Activated T-cell treated with anti-CD3 and anti-CD28 coated beads, Interleukin-2, amount 50 U/mL, for 1 hour (primary cell): ENCODE measurements at regions not wholly inside any gene's neighbourhood (a gene's known extent, or its start where the extent isn't known, plus 50 kb on each side); places are given as distances from the start of the nearest gene placed in this dataset.

Source experiments
- DNase-seq: peaks from one replicate; pipeline ENCODE4 v3.0.0-alpha.2; 2020

DNA sequence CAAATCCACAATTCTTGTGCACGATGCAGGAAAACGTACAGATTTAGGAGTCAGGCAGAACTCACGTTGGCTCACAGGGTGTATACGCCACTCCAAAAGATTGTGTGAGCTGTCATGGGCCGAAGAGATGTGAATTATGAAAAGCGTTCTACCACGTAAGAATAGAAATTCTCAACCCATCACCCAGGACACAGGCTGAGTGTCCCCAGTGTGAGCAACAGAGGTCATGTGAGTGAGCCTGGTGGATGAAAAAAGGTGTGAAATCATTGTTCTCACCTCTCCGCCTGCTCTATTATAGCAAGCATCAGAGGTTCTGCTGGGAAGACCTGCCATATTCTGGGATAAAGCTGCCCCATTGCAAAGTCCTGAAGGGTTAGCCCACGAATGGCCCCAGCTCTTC lies 235.0 kb downstream of the MN1 start:
- no peak for DNase-seq

DNA sequence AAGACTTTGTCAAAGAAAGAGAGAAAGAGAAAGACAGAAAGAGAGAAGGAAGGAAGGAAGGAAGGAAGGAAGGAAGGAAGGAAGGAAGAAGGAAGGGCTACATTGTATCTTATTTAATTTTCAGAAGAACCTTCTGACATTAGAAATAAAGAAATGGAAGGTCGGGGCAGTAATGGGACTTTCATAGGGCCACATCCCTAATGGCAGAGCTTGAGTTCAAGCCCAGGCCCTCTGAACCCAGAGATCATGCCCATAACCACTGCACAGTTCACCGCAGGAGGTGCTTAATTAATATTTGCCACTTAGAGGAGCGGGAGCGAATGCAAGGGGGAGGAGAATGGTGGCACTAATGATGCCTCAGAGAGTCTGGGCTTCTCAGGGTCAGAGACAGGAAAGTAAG lies 233.3 kb downstream of the MN1 start:
- no peak for DNase-seq

DNA sequence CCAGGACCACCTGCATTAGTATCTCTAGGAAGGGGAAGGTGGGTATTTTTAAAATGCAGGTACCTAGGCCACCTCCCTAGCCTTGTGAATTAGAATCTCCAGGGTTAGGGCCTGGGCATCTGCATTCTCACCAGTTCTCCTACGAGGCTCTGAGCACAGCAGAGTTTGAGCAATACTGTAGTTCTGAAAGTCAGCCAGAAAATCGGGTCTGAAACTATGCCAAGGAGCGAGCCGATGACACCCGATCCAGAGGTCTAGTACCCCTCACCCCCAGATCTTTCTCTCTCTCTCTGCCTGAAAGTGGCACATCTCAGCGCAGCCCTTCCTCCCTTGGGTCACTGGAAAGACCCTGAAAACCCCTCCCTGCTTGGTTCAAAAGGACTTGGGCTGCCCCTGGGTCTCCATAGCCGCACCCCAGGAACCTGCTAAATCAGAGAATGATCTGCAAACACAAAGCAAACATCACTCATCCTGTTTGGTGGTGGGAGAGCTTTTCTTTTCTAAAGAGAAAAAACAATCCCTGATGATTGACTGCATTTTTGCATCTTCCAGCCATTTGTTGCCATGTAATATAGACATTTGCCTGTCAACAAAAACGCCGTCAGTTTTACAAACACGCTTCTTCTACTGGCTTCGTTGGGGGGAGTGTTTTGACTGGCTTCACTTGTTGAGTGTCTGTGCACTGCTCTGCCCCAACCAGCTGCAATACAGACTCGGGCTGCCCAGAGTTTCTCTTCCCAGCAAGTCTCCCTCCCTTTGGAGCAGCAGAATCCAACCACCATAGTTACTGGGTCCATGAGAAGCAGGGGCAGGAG lies 229.9 kb downstream of the MN1 start:
- no peak for DNase-seq

DNA sequence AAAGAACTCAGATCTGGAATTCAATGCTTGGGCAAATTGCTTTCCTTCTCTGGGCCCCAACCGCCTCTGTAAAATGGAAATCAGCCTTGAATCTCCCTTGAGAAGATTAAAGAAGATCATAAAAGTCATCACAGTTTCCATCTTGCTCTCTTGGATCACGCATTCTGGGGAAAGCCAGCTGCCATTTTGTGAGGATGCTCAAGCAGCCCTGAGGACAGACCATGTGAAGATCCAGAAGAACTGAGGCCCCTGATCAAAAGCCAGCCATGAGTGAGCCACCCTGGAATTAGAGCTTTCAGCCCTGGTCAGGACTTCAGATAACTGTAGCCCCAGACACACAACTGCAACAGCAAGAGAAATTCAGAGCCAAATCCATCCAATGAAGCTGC lies 229.3 kb downstream of the MN1 start:
- no peak for DNase-seq

DNA sequence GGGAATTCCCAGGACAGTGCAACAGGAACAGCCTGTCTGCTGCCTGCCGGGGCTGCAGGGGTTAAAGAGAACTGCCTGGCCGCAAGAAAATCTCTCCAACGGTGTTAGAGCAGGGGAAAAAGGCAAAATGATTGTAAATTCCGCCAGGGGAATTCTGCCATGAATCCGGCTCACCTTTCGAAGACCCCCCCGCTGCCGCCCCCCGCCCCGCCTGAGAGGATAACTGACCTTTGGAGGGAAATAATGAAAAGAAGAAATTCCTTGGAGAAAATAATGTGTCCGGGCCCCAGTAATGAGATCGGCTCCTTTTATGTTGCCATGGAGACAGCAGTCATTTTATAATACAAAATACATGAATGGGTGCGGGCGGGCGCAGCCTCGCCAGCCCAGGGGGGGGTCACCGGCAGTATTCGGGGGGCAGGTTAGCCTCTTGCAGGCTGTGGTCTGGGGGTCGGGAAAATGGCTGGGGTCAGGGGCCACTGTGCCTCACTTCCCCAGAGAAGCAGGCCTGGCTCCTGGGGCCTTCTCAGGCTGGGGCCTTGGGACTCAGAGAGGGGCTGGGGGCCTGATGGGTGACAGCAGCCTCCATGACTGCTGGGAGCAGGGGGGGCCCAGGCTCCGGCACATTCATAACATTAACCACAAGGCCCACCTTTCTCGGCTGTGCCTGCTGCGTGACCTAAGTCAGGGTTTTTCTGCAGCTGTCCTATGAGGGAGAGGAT lies 228.1 kb downstream of the MN1 start:
- no peak for DNase-seq

DNA sequence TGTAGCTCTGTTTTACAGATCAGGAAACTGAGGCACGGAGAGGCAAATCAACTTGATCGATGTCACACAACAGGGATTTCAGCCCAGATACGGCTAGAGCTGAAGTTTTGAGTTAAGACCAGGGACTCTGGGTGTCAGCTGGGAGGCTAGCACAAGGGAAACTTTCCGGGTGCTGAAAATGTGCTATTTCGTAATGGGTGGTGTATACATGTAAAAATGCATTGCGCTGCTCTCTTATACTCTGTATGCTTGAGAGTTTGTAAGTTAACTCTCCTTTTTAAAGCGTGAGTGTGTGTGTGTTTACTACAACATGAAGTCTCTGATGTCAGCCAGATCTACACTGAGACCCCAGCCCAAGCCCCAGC lies 227.6 kb downstream of the MN1 start:
- DNase-seq, result no peak

DNA sequence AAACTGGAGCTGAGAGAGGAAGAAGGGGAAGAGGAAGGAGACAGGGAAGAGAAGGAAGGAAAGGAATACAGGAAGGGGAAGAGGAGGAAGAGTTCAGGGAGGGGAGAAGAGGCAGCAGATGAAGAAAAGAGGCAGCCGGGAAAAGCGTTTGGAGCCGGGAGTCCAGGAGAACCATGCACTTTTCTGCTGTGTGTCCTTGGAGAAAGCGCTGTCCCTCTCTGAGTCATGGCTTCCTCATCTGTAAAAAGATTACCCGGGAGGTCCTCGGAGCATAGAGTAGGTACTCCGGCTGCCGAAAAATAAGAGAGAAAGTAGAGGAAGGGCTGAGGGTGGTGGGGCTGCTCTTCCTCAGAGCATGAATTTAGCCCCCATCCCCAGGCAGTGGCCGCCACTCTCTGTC lies 226.9 kb downstream of the MN1 start:
- DNase-seq, result no peak

DNA sequence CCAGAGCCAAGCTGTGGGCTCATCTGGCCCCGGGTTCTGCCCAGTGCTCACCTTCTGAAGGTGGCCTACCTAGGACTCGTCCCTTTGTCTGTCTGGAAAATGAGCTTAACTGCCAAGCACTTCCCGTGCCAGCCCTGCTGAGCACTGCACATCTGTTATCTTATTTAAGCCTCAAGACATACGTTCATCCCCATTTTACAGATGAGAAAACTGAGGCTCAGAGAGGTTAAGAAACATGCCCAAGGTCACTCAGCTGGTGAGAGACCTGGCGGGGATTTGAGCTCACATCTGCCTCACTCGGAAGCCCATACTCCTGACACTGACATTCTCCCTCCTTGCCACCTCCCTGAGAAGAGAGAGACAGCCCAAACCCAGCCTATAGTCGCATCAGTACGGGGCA lies 226.2 kb downstream of the MN1 start:
- DNase-seq, result no peak

DNA sequence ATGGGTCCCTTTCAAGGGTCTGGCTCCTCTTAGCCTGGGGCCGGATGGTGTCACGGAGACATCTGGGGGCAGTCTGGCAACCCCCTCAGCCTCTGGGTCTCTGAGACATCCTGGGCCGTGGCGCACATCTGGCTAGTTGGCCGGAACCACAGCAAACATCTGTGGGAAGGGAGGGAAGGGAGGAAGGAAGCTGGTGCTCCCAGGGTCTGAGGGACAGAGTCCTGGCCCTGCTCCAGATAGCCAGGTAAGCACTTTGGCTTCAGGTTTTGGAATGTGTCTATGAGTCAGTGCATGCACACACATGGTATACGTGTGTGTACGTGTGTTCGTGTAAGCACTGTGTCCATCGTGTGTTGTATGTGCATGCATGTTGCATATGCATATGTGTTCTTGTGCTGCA lies 225.1 kb downstream of the MN1 start:
- DNase-seq, result no peak

DNA sequence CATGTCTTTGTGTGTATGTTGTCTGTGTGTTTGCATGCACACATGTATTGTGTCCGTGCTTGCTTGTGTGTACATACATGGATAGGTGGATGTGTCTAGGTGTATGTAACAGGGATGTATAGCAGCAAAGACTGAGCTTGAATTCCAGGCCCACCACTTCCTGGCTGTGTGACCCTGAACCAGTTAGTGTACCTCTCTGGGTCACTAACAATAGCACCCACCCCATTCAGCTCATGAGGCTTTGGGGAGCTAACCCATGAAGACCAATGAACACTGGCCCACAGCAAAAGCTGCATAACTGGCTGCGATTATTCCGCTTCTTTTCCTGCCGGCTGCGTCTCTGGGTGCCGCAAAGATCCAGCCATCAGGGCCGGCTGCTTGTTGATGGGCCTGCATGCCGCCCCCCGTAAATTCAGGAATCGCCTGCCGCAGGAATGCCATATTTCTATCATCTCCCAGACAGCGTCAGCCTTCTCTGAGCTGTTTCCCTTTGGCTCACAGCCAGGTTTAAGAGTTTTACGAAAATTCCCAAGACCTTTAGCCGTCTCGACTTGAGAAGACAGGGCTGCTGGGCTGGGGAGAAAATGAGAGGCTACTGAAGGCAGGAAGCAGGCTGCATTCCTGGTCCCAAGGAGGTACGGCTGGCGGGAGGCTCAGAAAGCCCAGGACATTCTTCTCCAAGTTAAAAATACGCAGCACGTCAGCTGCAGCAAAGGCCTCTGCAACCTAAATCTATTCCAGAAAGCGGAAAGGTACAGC lies 224.6 kb downstream of the MN1 start:
- DNase-seq, result no peak

DNA sequence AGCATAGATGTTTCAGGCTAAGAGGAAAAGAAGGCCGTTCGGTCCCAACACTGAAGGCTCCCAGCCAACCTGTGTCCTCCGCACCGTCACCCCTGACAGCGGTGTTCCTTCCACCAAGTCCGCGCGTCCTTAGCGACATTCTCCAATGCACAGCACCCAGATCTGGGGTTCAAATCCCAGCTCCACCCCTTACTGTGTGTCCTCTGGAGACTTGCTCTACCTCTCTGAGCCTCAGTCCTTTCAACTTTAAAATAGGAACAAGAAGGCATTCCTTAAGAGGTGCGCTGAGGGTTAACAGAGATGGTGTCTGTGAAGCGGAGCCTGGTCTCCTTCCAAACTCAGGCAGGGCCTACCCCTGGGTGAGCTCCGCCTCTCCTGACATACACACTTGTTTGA lies 224.0 kb downstream of the MN1 start:
- no peak for DNase-seq

DNA sequence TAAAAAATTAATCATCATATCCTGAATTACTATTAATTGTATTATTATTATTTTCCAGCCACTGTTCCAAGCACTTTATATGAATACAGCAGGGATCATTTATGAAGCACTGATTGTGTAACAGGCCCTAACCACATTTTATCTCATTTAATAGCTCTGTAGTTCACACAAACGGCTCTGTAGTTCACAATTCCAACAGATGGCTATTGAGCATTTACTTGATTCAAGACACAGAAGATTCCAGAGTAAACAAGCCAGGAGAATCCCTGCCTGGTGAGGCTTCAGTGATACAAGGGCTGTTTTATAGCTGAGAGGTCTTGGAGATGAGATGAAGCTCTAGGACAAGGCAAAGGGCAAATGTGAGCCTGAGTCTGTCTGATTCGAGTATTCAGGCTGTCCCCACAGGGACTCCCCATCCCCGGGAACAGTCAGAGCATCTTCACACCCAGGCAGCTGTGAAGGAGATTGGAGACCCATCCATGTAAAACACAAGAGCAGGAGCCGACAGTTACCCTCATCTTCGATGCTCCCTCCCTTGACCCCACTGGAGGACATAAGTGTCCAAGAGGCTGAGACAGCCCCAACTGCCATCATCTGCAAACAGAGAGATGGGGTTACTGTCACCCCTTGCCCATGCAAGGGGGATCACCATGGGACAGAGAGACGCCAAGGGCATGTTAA lies 222.5 kb downstream of the MN1 start:
- no peak for DNase-seq

DNA sequence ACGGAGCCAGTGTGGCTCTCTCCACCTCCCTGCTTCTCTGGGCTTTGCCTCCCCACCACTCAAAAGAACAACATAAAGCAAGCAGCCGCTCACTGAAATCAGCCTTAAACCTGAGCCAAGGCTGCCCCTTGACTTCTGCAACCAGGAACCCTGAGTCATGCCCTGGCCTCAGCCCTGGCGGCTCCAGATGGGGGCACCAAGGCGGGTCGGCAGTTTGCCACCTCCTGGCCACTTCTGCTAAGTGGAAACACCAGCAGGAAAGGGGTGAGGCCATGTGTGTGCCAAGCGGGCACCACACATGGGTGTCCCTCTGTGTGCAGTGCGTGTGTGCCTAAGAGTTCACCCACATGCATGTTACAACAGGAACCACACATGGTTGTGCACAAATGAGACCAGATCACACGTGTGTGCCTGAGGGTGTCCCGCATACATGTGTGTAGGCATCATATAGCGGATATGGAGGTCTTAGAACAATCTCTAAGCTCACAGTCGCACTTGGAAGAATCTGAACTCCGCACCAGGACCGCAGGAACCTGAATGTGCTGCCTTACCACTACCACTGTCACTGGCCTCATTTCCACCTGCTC lies 221.2 kb downstream of the MN1 start:
- DNase-seq, result no peak

DNA sequence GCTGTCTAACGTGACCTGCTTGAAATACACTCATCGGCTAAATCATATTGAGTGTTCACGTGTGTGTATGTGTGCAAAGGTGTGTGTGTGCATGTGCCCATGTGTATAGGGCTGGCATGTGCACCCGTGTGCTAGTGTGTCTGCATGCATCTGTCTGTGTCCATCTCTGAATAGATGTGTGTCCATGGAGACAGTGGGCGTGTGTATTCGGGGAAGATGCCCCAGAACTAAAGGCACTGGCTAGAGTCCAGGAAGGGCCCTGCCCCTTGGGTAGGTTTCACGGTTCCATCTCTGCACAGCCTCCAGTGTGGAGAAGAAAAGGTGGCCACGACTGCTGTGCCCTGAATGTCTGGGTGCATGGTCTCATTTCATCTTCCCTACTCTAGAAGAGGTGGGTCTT lies 220.3 kb downstream of the MN1 start:
- DNase-seq, result no peak

DNA sequence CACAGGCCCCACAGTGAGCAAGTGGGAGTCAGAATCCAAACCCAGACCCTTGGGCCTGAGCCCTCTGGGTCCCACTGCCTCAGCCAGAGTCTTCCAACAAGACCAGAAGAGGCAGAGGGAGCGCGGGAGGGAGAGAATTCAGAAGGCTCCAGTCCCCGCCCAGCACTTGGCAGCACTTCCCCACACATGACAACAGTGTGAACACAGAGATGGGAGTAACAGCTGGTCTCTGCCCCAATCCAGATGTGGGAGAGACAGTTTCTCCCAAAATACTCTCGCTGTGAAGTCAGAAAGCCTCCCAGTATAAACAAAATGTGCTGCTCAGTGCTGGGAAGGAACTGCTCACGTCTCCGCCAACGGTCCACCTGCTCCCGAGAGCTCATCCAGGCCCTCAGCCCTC lies 219.9 kb downstream of the MN1 start:
- DNase-seq, result no peak

DNA sequence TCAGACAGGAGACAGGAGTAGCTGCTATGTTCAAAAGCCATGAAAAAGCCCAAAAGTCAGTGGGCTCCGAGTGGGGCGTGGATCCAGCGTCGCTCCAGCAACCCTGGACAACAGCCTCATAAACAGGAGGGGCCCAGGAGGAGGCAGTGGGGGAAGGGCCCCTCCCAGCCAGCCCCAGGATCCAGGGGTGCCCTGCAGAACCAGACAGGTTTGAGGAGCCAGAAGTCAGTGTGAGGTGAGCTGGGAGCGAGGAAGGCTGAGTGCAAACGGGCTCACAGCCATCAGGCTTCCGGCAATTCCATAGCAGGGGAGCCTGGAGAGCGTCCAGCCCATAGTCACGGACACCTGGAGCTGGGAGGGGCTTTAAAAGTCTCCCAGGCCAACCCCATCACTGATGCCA lies 217.7 kb downstream of the MN1 start:
- DNase-seq, result no peak

DNA sequence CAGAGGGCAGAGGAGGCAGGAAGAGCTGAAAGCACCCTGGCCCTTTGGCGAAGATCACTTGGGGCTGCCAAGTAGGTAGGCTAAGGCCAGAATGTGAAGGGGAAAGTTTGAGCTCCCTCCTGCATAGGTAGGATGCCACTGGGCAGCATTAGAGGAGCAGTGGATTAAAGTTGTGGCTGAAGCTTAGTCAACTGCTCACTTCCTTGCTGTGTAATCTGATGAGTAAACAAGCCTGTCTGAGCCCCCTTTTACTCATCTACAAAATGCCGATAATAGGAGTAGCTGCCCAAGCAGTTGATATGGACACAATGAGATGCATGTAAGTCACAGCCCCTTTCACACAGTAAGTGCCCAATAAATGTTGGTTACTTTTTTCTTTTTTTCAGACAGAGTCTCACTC lies 216.4 kb downstream of the MN1 start:
- no peak for DNase-seq

DNA sequence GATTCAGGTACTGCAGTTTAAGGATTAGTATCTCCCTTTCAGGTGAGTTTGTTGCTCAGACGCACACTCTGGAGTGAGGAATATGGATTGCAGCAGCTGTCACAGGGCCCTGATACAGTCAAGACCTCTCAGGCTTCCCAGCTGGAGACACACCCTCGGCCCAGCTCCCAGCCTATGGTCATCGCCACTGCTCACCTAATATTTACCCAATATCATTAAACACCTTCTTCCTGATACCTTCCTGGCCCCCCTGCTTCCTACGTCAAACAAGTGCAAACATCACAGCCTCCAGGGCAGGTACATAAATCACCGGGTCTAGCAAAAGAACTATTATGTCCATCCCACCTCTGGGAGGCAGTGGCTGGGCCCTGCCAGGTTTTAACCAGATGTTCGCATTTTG lies 213.3 kb downstream of the MN1 start:
- no peak for DNase-seq

DNA sequence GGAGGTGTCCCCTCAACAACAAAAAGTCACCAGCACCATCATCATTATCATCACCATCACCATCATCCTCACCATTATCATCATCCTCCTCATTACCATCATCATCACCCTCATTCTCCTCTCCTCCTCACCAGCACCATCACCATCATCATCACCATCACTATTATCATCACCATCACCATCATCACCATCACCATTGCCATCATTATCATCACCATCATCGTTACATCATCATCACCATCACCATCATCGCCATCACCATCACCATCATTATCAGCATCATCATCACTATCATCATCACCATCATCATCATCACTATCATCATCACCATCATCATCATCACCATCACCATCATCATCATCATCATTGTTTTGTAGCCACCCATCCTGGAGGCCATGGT lies 212.6 kb downstream of the MN1 start:
- DNase-seq, result no peak

DNA sequence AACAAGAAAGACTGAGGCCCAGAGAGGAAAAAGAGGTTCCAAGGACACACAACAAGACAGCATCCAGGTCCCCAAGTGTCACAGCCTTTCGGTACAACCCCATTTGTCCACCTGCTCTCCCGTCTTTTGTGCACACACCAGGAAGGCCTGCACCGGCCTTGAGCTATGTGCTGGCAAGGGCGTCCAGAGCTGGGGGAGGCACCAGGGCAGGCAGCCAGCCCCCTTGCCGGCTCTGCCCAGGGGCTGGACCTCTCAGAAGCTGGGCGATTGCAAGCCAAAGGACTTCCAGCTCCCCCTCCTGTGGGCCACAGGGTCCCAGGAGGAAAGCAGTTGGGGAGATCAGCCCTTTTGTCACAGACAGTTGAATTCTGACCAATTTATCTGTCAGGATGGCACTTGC lies 210.5 kb downstream of the MN1 start:
- no peak for DNase-seq

DNA sequence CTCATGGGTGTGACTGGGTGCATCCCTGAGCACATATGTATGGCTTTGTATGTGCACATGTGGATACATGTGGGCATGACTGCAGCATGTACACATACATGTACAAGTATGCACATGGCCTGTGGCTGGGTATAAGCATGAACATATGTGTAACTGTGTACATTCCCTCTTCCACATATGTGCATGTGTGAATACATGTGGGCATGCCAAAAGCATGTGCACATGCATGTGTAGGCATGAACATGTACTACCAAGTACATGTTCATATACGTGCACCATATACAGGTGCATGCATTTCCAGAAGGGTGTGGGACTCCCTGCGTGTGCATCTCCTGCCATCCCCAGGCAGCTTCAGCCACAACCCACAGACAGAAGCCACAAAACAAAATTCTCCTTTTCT lies 208.2 kb downstream of the MN1 start:
- DNase-seq, result no peak

DNA sequence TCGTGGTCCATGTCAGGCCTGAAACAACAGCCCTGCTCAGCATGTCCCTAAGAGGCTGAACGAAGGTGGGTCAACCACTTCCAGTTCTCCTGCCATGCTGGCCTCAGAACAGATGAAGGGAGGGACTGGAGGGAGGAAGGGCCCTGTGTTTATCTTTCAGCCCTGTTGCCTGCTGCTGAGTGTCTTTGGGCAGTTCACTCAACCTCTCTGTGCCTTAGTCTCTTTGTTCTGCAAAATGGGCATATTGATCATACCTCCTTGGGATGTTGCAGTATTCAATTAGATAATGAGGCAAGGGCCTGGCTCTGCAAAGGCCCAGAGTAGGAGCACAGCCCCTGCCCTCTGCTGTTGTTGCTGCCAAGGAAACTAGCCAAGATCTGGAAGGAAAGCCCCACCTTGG lies 207.5 kb downstream of the MN1 start:
- no peak for DNase-seq

DNA sequence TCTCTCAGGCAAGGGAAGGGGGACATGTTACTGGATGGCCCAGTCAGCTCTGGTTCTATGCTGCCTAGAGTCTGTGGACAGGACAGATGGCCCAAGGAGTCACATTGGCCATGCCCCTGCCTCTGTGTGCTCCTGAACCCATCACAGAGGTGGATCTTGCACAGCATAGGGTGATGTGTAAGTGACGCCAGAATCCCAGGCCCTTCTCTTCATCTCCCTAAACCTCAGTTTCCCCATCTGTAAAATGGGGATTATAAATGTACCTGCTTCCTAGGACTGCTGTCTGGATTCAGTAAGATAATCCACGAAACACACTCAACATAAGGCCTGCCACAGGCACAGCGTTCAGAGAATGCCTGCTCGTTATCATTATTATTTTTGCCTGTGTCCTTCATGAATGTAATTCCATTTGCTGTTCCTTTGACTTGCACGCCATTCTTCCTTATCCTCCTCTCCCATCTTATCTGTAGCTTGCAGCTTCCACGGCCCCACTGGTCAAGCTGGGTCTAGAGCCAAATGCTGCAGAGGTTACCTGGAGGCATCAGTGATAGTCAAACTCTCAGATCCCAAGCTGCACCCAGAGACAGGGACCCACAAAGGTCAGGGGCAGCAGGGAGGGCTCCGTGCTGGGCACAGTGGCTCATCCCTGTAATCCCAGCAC lies 207.0 kb downstream of the MN1 start:
- DNase-seq, result no peak
